Limb (tissue), 2 donors: ENCODE measurements at regions not wholly inside any gene's neighbourhood (a gene's known extent, or its start where the extent isn't known, plus 50 kb on each side); places are given as distances from the start of the nearest gene placed in this dataset.

Source experiments
- DNase-seq, 2 donors: peaks; one replicate each; pipeline ENCODE4 v3.0.0-alpha.2; 2016; ENCODE audit errors: extremely low spot score in 2 of 2

DNA sequence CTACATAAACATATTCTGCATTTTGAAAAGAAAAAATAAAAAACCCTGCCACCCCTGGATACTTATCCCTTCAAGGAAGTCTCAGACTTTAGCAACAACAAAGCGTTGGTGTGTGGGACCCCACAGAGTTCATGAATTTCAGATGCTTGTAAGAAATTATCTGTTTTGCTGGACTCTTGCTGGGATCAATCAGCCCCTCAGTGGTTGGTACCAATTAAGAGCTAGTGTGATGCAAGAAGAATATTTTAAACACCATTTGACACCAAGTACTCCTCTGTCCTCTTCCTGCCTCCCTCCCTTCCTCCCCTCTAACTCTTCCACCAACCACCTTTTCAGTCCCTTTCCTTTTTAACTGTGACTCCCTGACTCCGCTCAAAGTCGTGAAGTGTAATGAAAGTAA is 51.5 kb downstream of the SST start:
- DNase-seq = no peak

DNA sequence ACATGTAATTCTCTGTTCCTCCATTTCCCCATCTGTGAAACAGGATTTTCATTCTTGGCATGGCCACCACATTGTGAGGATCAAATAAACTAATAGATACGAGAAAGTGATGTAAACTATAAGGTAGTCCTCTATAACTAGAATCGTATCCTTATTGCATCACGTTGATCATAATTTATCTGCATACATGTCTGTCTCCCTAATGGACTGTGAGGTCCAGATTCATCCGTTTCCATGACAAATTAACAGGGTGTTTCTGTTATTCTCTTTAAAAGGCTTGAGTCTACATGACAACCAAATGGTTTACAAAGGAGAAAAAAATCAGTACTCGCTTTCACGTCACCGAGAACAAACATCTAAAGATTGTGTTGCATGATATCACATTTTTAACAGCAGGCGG is 53.0 kb downstream of the SST start:
- DNase-seq = no peak

DNA sequence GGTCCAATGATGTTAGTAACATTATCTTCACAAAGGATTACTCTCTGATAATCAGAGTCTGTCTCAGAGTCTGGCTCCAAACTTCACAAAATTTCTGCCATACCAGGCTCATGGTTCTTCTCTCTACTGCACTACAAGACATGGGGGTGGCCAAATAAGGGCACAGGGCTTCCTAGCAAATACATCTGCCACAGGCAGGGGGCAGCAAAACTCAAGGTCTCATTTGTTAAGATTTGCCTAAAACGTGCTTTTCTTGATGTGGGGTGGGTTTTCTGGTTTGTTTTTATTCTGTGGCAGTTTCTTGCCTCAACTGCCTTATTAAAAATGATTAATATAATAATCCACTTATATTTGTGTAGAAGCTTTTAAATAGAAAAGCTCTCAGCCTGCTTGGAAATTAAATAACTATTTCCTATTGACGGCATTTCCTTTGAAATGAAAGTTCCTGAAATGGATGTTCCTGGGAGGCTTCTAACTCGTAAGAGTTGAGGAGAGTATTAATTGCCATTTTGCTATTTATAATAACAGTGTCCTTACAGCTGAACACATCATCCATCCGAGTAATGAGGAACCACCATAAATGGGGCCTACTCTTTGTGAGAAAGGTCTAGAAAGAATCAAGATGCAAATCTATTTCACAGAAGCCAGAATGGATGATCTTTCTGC is 53.8 kb downstream of the SST start:
- DNase-seq = peak in 1 of 2 donors; percentile 36

DNA sequence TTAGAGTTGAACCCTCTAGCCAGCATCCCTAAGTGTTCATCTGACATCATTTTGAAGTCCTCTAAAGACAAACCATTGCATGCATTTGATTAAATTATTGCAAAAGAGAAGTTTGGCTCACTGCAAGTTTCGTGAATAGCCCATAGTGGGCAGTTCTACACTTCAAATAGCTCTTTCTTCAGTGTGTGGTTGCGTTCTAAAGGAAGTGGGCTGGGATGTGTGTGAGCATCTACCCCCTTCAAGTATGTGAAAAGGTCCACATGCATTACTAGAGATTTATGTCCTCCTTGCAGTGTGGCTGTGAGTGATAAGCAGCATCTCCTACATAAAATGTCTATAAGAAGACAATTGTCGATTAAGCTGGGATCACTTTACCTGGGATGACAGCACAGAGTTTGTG is 54.6 kb downstream of the SST start:
- no peak for DNase-seq

DNA sequence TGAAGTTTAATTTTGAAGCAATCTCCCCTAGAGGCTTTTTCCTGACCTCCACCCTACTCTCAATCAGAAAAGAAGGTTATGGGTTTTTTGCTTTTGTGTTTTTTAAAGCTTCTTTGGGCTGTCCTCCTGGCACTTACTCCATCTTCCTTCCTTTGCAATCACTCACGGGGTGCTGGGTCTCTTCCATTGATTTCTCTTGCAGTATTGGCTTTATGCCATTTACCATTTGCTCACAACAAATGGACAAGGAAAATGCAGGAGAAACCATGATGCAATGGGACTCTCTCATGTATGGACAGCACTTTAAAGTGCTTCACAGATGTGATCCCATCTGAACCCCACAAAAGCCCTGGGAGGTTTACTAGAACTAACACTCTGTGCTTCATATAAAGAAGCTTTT is 57.5 kb downstream of the SST start:
- no peak for DNase-seq

DNA sequence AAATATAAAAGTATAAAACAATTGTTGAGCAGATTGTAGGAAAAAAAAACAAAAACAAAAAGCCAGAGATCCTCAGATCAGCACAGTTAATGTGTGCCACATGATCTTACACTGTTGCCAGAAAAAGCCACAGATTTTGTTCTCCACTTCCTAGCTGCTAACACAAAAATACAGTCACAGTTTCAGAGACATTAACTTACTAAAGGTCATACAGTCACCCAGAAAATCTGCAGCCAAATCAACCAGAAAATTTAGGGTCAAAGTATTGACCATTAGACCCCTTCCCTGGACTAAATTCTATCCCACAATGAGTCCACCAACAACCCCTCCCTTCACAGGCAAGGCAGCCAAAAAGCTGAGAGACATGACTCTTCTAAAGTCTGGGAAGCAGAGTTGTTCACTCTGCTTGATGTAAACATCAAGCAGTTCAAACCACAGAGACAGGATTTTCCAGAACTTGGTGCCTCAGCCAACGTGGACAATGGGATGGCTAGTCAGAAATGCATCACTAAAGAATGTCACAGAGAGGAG is 59.1 kb downstream of the SST start:
- no peak for DNase-seq

DNA sequence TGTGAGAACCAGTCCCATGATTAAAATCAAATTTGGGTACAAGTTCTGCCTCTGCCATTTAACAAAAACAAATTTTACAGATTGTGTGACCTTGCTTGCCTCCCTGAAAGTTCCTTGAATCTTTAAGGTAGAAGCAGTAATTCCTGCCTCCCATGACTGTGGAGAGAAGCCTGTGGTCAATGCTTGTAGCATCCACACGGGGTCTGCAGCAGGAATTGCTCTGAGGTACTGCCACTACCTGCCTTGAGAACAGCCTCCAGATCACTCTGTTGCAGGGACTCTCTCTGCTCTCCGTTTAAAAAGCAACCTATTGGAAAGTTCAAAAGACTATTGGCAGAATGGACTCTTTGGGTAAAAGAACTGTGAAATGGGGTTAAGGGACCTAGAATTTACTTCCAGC is 75.9 kb downstream of the SST start:
- no peak for DNase-seq

DNA sequence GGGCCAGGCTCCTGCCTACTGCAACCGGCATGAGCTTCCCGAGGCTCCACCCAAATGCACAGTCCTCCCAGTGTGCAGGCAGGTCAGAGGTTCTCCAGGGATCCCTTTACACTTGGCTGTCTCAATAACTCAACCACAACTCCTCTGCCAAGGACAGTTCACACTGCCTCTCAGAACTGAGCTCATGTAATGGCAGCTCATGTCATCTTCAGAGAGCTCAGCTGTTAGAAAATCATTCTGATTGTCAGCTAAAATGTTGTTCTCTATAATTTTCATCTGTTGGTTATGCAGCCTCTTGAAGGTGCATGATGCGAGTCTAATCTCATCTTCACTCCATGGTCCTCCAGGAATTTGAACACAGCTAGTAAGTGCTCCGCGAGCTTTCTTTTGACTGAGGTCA is 76.7 kb downstream of the SST start:
- no peak for DNase-seq

DNA sequence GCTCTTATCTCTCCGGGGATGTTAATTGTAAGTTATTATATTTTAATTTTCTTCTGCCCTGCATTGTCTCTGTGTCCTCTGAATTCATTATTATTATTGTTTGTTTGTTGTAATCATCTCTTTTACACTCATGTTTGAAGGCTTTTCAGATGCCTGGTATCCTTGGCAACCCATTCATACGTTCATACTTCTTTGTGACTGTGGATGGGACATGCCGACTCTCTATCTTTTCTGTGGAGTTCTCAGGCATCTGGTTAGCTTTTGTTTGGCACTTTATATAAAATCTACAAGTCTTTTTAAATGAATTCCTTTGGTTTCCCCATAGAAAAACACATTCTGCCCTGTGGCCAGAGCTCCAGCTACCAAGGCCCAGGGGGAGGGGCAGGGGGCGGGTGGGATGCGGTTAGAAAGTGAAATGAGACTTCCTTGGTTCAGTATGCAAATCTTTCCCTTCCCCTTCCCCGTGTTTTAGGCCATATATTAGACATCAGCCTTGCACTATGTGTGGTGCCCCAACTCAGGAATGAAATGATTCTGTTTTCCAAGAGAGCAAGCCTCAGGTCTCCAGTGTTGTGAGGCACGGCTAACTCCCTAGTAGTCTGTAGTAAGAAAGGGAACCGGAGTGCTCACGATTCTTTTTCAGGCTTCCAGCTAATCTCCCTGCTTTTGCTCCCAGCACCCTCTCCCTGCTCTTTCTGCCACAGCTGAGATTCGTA is 79.2 kb downstream of the SST start:
- no peak for DNase-seq

DNA sequence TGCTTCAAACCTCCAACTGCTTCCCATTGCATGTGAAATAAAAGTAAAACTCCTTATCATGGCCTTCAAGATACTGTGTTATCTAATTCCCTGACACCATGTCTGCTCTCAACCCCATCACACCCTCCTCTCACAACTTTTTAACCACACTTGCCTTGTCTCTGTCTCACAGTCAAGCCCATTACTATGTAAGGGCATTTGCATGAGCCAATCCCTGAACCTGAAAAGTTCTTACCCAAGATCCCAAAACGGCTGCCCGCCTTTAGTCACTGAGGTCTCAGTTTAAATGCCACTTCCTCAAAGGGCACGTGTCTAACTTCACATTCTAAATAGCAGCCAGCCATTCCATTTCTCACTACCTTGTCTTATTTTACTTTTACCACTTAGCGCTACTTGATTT is 83.1 kb downstream of the SST start:
- no peak for DNase-seq

DNA sequence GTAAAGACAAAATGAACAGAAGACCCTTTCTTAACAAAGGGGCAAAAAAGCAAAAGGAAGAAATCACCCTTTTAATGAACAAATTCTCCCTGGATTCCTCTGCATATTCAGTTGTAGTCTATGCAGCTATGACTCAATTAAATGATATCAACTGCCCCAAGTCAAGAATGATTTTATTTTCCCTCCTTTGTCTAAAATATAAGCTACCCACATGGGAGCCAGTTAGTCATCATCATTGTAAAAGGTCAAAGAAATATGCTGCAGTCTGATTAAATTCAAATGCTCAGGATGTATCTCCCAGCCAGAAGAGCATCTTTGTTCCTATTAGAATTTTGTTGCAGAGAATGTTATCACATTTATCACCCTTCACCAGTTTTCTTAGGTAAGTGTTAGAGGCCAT is 84.0 kb downstream of the SST start:
- no peak for DNase-seq

DNA sequence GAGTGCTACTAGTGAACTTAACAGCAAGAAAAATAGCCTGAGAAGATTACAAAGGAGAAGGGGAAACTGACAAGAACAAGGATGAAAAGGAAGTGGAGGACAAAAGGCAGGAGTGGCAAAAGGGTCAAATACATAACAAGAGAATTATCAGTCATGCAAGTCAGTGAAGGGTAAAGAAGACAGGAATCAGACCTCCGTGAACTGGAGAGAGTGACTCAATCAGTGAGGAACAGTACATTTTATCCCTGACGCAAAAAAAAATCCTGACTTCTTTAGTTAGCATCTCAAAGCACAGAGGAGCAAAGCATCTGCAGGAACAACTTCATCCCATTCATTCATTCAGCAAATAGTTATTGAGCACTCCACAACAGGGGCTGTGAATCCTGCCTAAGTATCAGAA is 97.8 kb downstream of the SST start:
- DNase-seq = no peak

DNA sequence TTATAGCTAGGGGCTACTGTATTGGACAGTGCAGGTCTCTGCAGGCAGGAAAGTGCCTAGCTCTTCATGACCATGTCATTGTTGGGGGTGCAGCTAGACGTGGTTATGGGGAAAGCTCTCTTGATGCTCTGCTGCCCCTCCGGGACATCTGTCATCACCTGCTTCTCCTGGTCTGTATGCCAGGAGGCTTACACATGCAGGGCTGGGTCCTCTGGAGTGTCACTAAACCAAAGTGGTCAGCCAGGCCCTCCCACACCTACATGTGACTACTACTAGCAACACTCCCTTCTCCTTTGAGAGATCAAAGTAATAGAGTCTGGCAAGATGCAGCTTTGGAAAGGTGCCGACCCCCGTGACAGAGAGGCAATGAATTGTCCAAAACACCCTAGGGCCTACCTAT is 98.5 kb downstream of the SST start:
- DNase-seq = no peak

DNA sequence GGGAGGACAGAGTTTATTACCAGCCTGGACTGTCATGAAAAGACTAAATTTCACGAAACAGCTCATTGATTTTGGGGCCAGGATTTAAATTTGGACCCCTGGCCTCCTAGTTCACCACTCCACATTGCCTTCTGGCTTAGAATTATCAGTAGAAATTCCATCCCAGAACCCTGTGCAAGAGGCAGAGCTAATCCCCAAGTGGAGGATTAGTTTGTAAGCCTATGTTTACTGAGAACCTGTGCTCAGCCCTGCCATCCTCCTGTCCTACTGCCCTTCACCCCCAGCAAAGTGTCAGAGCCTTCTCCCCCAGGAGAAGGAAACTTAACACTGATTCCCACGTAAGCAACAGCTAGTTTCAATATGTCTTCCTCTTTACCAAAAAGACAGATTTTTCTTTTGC is 99.4 kb downstream of the SST start:
- no peak for DNase-seq

DNA sequence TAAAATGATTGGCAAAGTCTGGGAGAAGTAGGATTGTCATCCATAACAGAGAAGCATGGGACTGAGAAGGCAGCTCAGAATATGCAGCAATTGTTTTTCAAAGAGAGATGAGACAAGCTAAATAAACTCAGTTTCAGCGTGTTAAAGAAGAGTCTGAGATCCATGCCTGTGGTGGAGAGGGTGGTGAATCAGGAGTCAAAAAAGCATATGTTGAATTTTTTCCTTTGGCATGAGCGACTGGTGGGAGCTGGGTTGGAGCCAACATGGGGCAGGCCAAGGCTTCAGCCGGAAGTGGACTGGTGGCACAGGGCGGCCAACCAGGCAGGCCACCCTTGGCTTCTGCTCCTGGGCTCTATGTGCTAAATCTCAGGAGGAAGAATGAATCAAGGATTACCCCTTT is 102.0 kb downstream of the SST start:
- no peak for DNase-seq

DNA sequence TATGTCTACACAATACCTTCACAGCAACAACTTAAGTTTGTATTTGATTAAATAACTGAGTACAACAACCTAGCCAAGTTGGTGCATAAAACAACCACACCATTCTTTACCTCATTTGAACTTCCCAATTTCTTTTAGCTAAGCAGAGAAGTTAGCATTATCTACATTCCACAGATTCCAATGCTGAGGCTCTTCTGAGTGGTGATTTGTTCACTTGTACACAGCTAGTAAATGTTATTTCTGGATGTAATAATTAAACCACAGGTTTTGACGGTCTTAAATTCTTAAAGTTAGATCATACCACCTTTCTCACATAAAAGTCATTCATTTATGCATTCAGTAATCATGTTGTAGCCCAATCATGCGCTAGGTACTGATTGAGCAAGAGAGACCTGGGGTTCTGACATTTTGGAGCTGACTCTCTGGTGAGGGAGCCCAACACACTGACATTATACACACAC is 102.5 kb downstream of the SST start:
- no peak for DNase-seq

DNA sequence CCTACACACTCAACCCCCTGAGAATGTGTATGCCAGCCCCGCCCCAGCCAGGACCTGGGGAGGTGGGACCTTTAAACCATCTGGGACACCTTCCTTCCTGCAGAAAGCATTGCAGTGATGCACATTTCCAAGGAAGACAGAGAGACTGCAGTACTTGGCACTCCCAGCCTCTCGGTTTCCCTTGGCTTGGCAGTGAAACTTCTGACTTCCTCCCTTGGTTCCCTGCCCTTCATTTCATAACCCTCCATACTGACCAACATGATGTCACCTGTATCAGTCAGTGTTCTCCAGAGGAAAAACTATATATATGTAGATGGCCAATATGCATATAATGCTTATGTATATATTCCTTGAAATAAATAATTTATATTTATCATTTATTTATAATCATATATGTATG is 103.2 kb downstream of the SST start:
- DNase-seq = no peak

DNA sequence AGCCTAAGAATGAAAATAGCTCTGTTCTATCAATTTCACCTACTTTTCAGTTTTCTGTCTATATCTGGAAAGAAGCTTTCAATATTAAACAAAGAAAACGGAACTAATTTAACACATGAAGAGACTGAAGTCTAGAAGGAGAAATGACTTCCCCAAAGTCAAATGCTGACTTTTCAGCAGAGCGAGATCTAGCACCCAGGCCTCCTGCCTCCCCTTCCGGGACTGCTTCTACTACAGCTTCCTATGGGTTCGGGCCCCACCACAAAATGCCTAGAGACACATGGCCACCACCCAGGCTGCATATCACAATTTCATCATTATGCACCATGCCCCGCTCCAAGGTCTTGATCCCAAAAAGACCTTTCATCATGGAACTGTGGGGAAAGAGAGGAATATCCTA is 104.5 kb downstream of the SST start:
- DNase-seq = no peak

DNA sequence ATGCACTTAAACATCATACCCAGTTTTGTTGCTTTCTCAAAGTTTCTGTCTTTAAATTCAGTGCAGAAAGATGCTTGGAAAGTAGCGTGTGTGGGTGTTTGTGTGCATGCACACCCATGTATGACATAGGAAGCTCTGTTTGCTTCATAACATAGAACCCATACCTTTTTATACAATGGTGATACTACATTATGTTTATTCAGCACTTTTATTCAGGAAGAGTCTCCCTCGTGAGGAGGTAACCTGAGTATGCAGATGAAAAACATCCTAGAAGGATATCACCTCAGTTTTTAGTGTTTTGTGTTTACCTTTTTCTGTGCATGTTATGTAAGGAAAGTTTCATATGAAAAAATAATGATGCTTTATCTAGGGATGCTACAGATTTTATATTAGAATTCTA is 111.2 kb downstream of the SST start:
- DNase-seq = no peak

DNA sequence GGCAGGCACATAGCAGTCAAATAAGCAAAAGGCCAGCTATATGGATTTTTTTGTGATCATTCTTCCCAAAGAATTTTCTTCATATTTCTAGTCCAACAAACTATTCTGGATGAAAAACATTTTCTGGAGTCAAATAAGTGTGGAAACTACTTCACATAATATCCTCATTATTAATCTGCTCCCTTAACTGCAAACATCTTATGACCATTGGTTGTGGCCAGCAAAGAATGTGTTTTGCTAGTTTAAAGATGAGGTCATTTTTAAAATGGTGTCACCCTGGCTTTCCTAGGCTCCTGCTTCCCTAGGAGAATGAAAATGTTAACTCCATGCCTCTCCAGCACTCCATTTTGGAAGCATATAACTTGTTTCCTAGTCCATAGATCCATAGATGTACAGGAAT is 118.8 kb downstream of the SST start:
- no peak for DNase-seq

DNA sequence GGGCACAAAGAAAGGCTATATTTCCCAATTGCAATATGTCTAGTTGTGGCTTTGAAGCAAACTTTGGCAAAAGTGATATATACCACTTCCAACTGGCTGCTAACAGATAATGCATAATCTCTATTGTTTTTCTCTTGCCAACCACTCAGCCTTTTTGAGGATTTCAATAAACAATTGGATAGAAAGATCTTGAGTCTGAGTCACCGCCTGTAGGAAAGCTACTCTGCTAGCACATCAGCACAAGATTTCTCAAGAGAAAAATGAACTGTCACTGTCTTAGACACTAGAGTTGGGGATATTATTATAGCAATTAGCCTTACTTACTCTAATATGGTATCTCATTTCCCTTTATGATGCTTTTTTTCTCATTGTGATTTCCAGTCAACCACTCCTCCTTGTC is 119.7 kb downstream of the SST start:
- no peak for DNase-seq

DNA sequence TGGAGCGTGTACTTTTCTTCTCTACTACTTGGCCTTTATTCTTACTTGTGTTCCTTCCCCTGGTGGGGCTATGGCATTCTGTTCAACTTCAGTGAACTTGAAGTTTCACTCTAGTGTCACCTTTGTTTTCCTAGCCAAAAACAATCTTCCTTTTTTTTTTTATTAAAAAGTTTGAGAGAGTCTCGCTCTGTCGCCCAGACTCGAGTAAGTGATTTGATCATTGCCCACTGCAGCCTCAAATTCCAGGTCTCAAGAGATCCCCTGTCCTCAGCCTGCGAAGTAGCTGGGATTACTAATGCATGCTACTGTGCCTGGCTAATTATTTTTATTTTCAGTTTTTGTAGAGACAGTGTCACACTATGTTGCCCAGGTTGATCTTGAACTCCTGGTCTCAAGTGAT is 124.8 kb downstream of the SST start:
- DNase-seq = no peak

DNA sequence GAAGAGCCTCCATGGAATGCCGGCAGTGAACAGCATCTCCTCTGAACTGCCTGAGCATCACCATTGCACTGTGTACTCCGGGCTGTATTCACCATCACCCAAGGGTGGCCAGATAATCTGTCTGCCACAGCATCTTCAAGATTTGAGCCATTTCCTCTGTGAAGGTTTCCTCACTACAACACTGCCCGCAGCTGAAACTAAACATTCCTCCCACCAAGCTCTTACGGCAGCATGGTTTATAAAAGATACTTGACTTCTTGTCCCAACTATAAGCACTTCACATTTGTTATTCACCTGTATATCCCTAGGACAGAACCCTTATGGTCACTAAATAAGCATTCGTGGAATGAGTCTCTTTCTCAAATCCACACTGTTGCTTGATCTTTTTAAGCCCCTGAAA is 125.9 kb downstream of the SST start:
- no peak for DNase-seq
